ENCODE measurements at regions not wholly inside any gene's neighbourhood (a gene's known extent, or its start where the extent isn't known, plus 50 kb on each side); places are given as distances from the start of the nearest gene placed in this dataset.

DNA sequence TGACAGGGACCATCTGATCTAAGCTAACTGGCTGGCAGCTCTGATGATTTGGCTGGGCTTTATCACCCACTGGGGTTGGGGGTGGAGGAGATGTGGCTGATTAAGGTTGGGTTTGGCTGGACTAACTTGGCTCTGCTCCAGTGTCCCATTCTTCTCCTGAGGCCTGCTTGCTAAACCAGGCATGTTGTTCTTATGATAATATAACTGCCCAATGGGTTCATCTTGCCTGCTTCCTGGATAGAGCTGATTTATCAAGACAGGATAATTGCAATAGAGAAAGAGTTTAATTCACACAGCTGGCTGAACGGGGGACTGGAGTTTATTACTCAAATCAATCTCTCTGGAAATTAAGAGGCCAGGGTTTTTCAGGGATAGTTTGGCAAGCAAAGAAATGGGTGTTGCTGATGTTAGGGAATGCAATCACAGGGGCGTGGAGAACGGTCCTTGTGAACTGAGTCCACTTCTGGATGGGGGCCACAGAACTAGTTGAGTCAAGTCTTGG lies 150.4 kb downstream of the PTH2R start:
- no peak for DNase-seq (ENCODE audit: low read depth)
- no peak overlapping the region for H3K4me3 ChIP-seq (ENCODE audit: low read depth, low read length)
- TF ChIP-seq, protein P1, sequence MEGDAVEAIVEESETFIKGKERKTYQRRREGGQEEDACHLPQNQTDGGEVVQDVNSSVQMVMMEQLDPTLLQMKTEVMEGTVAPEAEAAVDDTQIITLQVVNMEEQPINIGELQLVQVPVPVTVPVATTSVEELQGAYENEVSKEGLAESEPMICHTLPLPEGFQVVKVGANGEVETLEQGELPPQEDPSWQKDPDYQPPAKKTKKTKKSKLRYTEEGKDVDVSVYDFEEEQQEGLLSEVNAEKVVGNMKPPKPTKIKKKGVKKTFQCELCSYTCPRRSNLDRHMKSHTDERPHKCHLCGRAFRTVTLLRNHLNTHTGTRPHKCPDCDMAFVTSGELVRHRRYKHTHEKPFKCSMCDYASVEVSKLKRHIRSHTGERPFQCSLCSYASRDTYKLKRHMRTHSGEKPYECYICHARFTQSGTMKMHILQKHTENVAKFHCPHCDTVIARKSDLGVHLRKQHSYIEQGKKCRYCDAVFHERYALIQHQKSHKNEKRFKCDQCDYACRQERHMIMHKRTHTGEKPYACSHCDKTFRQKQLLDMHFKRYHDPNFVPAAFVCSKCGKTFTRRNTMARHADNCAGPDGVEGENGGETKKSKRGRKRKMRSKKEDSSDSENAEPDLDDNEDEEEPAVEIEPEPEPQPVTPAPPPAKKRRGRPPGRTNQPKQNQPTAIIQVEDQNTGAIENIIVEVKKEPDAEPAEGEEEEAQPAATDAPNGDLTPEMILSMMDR (IDR thresholded peaks at IDR 0.05; ENCODE audit: low read depth, low read length, missing control alignments) = no peak

DNA sequence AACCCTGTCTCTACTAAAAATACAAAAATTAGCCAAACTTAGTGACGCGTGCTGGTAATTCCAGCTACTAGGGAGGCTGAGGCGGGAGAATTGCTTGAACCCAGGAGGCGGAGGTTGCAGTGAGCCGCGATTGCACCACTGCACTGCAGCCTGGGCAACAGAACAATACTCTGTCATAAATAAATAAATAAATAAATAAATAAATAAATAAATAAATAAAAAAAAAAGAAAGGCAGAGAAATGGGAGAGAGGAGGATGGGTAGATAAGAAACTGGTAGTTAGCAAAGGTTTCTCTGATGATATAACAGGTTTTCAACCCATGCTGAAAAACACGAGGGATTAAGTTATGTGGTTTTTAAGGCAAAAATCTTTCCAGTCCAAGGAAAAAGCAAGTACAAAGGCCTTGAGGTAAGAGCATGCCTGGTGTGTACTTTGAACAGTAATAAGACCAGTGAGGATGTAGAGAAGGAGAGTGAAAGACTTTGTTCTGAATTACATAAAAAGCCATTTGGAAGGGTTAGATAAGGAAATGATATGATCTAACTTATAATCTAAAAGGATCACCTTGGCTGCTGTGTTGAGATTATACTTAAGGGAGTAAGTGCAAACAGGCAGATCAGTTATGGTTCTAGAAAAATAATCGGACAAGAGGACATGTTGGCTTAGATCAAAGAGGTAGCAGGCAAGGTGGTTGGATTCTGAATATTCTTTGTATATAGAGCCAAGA lies 159.3 kb downstream of the PTH2R start:
- TF ChIP-seq, protein P1 (IDR thresholded peaks at IDR 0.05; ENCODE audit: low read depth, low read length, missing control alignments) = no peak
- no peak for DNase-seq (ENCODE audit: low read depth)

DNA sequence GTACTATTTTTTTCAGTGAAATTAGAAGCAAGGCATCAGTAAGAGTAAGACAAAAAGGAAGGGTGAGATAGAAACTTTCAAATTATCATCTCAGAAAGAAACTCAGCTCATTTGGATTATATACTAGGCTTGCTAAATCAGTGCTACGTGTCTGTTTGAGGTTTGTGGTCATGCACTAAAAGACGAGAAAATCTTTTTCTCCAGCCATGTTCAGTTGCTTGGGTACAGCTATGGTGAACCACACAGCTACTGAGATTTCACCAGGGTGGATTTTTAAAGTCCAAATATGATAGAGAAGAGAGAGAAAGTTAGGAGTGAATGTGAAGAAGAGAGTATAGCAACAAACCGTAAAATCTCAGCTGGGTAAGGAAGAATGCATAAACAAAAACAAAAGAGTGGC lies 161.6 kb downstream of the PTH2R start:
- TF ChIP-seq, protein P1 (IDR thresholded peaks at IDR 0.05; ENCODE audit: low read depth, low read length, missing control alignments) = no peak
- no peak overlapping the region for H3K4me3 ChIP-seq (ENCODE audit: low read depth, low read length)
- no peak for DNase-seq (ENCODE audit: low read depth)

More for the DNA sequence above, 159.3 kb downstream of the PTH2R start:
- no peak overlapping the region for H3K4me3 ChIP-seq (ENCODE audit: low read depth, low read length)

DNA sequence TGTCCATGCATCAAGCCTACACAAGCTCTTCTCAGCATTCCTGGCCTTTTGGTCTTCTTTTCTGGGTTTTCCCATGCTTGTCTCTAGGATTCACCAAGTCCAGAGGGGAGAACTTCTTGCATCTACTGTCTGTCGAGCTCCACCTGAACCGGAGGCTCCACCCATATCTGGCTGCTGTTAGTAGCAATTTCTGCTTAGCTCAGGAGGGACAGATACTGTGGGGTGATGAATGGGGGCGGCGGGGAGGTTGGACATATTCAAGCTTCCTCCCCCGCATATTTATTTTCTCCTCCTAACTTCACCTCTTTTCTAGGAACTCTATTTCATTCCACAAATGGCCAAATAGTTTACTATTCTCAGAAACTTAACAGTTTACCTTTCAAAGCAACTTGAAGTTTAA lies 163.5 kb downstream of the PTH2R start:
- no peak for DNase-seq (ENCODE audit: low read depth)
- no peak overlapping the region for H3K4me3 ChIP-seq (ENCODE audit: low read depth, low read length)
- TF ChIP-seq, protein P1 (IDR thresholded peaks at IDR 0.05; ENCODE audit: low read depth, low read length, missing control alignments) = no peak

DNA sequence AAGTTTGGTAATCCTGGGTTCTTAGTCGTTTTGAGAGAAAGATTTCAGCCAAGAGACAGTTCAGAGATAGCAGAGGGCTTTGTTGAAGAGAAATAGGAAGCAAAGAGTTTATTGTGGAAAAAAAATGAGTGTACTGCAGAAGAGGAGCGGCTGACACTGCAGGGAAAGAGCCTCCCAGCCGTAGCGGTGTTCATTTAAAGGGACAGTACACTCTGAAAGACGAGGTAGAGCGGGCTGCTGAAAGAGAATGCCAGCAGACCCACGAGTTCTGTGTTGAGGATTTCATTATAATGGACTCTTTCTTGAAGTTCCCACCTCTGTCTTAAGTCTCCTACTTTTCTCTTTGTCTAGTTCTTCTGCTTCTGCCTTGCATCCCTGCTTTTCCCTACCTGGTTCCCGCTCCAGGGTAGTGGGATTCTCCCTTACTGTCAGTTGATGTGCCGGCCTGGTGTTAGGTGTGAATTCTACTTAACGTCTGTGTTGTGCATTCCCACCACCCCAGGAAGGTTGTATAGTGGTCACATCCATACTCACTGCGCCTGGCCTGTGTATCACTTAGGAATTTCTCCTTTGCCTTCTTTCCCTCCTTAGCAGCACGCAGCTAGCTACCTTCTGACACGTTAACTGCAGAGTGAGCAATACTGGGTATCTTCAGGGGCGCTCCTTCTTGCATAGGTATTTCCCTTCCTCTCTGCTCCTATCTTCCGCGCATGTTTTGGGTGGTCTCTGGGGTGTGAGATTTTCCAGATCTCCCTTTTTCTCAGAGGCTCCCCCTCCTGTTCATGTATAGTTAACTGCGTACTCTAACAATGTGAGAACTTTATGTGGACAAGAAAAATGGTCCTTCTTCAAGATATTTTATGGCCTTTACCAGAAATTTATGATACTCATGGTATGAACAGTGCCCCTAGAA lies 164.5 kb downstream of the PTH2R start:
- DNase-seq (ENCODE audit: low read depth) = no peak
- TF ChIP-seq, protein P1 (IDR thresholded peaks at IDR 0.05; ENCODE audit: low read depth, low read length, missing control alignments) = peak; percentile 17
- H3K4me3 ChIP-seq (ENCODE audit: low read depth, low read length) = no peak overlapping the region

DNA sequence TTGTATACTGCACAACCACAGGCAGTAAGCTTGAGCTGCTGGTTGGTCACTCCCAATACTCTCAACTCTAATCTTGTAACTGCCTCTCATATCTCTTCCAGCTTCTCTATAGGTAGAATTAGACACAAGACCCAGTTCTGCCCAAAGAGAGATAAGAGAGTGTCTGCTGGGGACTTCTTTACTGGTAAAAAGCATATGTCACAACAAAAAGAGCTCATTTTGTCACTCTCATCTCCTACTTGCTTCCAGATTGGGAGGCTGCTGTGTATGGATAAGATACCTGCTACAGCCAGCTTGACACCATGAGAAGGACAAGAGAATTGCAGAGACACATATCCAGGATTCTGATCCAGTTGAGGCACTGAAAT lies 165.2 kb downstream of the PTH2R start:
- H3K4me3 ChIP-seq (ENCODE audit: low read depth, low read length) = no peak overlapping the region
- TF ChIP-seq, protein P1 (IDR thresholded peaks at IDR 0.05; ENCODE audit: low read depth, low read length, missing control alignments) = no peak
- DNase-seq (ENCODE audit: low read depth) = no peak
